GM12891 (cell line): ENCODE measurements at regions not wholly inside any gene's neighbourhood (a gene's known extent, or its start where the extent isn't known, plus 50 kb on each side); places are given as distances from the start of the nearest gene placed in this dataset.

Source experiments
- PAX5 ChIP-seq: IDR thresholded peaks from 2 replicates; pipeline ENCODE4 v1.6.1; 2011; ENCODE audit warnings: low read length, moderate library complexity, mild to moderate bottlenecking; ENCODE audit not compliant: insufficient read depth, severe bottlenecking
- POLR2A ChIP-seq: IDR thresholded peaks from 2 replicates; pipeline ENCODE4 v1.6.1; 2011; ENCODE audit warnings: low read depth, low read length, control low read depth
- POLR2AphosphoS5 ChIP-seq: IDR thresholded peaks from 2 replicates; pipeline ENCODE4 v1.6.1; 2011; ENCODE audit warnings: low read depth, low read length, control low read depth
- POU2F2 ChIP-seq: IDR thresholded peaks from 2 replicates; pipeline ENCODE4 v1.6.1; 2011; ENCODE audit warnings: low read depth, mild to moderate bottlenecking, control low read depth, low read length, moderate library complexity
- SPI1 ChIP-seq: IDR thresholded peaks from 2 replicates; pipeline ENCODE4 v1.6.1; 2011; ENCODE audit warnings: low read depth, low read length, control low read depth
- TAF1 ChIP-seq: IDR thresholded peaks from 2 replicates; pipeline ENCODE4 v1.6.1; 2011; ENCODE audit warnings: low read depth, low read length, control low read depth

GRCh38 chr5:99063737-99064136 is 134.9 kb upstream of the CHD1 start:
- TF ChIP-seq POLR2AphosphoS5: no peak
- TF ChIP-seq POLR2A: no peak
- no peak for TF ChIP-seq SPI1
- no peak for TF ChIP-seq TAF1
- no peak for TF ChIP-seq PAX5
- no peak for TF ChIP-seq POU2F2
